OCI-LY1 (cell line): ENCODE measurements at regions not wholly inside any gene's neighbourhood (a gene's known extent, or its start where the extent isn't known, plus 50 kb on each side); places are given as distances from the start of the nearest gene placed in this dataset.

ENCODE experiments used
- H2AFZ ChIP-seq: fragments of 200-600 bp; sonication (generic), shearing (Covaris generic); 2 replicates; pipeline ENCODE4 v1.6.0; 2014; ENCODE audit warnings: antibody characterized with exemption, mild to moderate bottlenecking, low read length
- H3F3A ChIP-seq: fragments of 200-600 bp; sonication (generic), shearing (Covaris generic); 2 replicates; pipeline ENCODE4 v1.6.0; 2014; ENCODE audit warnings: mild to moderate bottlenecking, antibody characterized with exemption, low read length, moderate library complexity; ENCODE audit not compliant: insufficient read depth
- H3K27ac ChIP-seq: fragments of 200-600 bp; sonication (generic); 2 replicates; pipeline ENCODE4 v1.5.1; 2014; ENCODE audit warnings: low read length, mixed run types, mild to moderate bottlenecking, low read depth; ENCODE audit not compliant: poor library complexity, severe bottlenecking
- H3K27me3 ChIP-seq: fragments of 200-600 bp; sonication (generic); 2 replicates; pipeline ENCODE4 v1.6.0; 2014; ENCODE audit warnings: antibody characterized with exemption, mild to moderate bottlenecking, low read length, moderate library complexity; ENCODE audit not compliant: insufficient read depth
- H3K36me3 ChIP-seq: fragments of 200-600 bp; sonication (generic); 2 replicates; pipeline ENCODE4 v1.6.1; 2014; ENCODE audit warnings: mild to moderate bottlenecking, antibody characterized with exemption, low read length, moderate library complexity, mixed read lengths; ENCODE audit not compliant: insufficient read depth
- H3K4me1 ChIP-seq: fragments of 200-600 bp; sonication (generic); 2 replicates; pipeline ENCODE4 v1.5.1; 2014; ENCODE audit warnings: mild to moderate bottlenecking, low read length, moderate library complexity; ENCODE audit not compliant: insufficient read depth, severe bottlenecking
- H3K4me2 ChIP-seq: fragments of 200-600 bp; sonication (generic), shearing (Covaris generic); 2 replicates; pipeline ENCODE4 v1.6.1; 2014; ENCODE audit warnings: low read length
- H3K4me3 ChIP-seq: fragments of 200-600 bp; sonication (generic); 2 replicates; pipeline ENCODE4 v1.5.1; 2014; ENCODE audit warnings: low read length, low read depth, mild to moderate bottlenecking, mixed read lengths; ENCODE audit not compliant: poor library complexity, severe bottlenecking
- H3K79me2 ChIP-seq: fragments of 200-600 bp; shearing (Covaris generic); 2 replicates; pipeline ENCODE4 v1.6.1; 2016; ENCODE audit warnings: mixed run types, low read length, mixed read lengths; ENCODE audit not compliant: insufficient read depth
- H3K9ac ChIP-seq: fragments of 200-600 bp; sonication (generic), shearing (Covaris generic); 2 replicates; pipeline ENCODE4 v1.6.1; 2014; ENCODE audit warnings: mild to moderate bottlenecking, low read length, mixed read lengths
- H3K9me2 ChIP-seq: fragments of 200-600 bp; sonication (generic), shearing (Covaris generic); 2 replicates; pipeline ENCODE4 v1.6.1; 2014; ENCODE audit warnings: low read depth, mild to moderate bottlenecking, low read length, mixed read lengths
- H3K9me3 ChIP-seq: fragments of 200-600 bp; shearing (Covaris generic); 2 replicates; pipeline ENCODE4 v1.6.1; 2014; ENCODE audit warnings: low read length, mixed read lengths
- H4K20me1 ChIP-seq: fragments of 200-600 bp; sonication (generic), shearing (Covaris generic); 2 replicates; pipeline ENCODE4 v1.6.0; 2016; ENCODE audit warnings: mild to moderate bottlenecking, low read length; ENCODE audit not compliant: insufficient read depth
- EZH2 ChIP-seq: fragments of 200-600 bp; sonication (generic), shearing (Covaris generic); IDR thresholded peaks from 2 replicates; pipeline ENCODE4 v1.8.0; 2017; ENCODE audit warnings: borderline replicate concordance, mixed run types, mild to moderate bottlenecking, antibody characterized with exemption, low read length, moderate library complexity, mixed read lengths
- TF ChIP-seq, protein P1 (sequence below): fragments of 200-600 bp; sonication (generic), shearing (Covaris generic); IDR thresholded peaks from 2 replicates; pipeline ENCODE4 v1.5.1; 2017; ENCODE audit warnings: mild to moderate bottlenecking, antibody characterized with exemption, low read length, moderate library complexity, mixed read lengths

DNA sequence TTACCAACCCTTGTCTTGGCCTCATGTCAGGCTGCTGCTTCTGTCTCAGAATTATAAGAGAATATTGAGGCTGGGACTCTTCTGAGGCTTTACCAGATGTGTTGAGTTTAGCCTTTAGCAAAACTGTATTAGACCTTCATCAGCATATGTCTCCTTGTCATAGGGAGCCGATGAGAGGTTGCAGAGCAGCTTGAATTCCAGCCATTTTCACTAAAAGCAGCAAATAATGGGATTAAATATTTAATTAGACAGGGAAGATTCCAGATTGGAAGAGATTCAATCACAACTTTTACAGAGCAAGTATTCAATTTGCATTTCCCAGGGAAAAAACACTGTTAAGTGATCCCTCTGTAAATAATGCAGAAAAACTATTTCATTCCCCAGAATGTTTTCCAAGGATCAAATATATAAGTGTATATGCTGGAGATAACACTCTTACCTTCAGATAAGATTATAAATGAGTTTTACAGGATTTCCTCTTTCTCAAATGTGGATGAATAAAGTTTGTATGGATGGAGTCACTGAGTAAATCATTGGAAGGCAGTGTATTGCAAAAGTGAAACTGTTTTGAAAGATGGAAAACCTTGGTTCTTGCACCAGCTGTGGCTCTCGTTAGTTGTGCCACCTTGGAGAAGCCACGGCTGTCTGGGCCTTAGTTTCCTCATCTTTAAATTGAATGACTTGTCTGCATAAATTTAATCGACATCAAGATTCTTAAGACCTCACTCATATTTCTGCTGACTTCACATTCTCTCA is 466.4 kb upstream of the SGO1 start:
- Histone ChIP-seq H3K4me1 (no peaks in the 10 kb centered on the region), H3K27ac (no peak overlapping the region), H3K4me2 (no peak overlapping the region), H2AFZ (no peak overlapping the region), H3K27me3 (no peaks in the 10 kb centered on the region), H3K36me3 (no peaks in the 10 kb centered on the region), H3K9me3 (no peaks in the 10 kb centered on the region), H3K79me2 (no peaks in the 10 kb centered on the region), H3K9ac (no peak overlapping the region), H3F3A (no peaks in the 10 kb centered on the region), H4K20me1 (no peaks in the 10 kb centered on the region), H3K9me2 (no peaks in the 10 kb centered on the region), H3K4me3 (no peak overlapping the region)
- TF ChIP-seq, protein P1, sequence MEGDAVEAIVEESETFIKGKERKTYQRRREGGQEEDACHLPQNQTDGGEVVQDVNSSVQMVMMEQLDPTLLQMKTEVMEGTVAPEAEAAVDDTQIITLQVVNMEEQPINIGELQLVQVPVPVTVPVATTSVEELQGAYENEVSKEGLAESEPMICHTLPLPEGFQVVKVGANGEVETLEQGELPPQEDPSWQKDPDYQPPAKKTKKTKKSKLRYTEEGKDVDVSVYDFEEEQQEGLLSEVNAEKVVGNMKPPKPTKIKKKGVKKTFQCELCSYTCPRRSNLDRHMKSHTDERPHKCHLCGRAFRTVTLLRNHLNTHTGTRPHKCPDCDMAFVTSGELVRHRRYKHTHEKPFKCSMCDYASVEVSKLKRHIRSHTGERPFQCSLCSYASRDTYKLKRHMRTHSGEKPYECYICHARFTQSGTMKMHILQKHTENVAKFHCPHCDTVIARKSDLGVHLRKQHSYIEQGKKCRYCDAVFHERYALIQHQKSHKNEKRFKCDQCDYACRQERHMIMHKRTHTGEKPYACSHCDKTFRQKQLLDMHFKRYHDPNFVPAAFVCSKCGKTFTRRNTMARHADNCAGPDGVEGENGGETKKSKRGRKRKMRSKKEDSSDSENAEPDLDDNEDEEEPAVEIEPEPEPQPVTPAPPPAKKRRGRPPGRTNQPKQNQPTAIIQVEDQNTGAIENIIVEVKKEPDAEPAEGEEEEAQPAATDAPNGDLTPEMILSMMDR = no peak
- TF ChIP-seq EZH2 = no peak

DNA sequence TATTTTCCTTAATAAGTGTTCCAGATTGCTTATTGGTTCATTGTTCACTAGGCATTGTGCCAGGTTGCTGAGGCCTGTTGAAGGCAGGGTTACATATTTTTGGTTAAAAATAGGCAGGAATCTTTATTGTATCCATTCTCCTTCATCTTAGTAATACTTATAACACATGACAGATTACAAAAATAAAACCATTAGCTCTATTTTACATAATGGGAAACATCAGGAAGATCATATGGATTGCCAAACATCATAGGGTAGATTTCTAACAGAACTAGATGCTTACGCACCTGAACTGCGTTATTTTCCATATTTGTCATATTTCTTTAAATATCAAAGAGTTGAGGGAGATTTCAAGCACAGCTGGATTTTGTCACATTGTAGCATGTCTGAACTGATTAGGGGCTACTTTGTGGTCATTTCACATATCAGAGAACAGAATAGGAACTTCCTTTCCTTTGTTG is 462.9 kb upstream of the SGO1 start:
- no peak overlapping the region for H3K4me3 ChIP-seq
- no peak overlapping the region for H3K27ac ChIP-seq
- no peak overlapping the region for H3K9ac ChIP-seq
- no peaks in the 10 kb centered on the region for H3K9me2 ChIP-seq
- no peaks in the 10 kb centered on the region for H3K4me1 ChIP-seq
- H3K4me2 ChIP-seq = no peak overlapping the region
- H4K20me1 ChIP-seq = no peaks in the 10 kb centered on the region
- no peak for TF ChIP-seq EZH2
- TF ChIP-seq, protein P1 = no peak
- no peaks in the 10 kb centered on the region for H3F3A ChIP-seq
- H2AFZ ChIP-seq = no peak overlapping the region
- no peaks in the 10 kb centered on the region for H3K36me3 ChIP-seq
- H3K27me3 ChIP-seq = no peaks in the 10 kb centered on the region
- H3K9me3 ChIP-seq = no peaks in the 10 kb centered on the region
- no peaks in the 10 kb centered on the region for H3K79me2 ChIP-seq

DNA sequence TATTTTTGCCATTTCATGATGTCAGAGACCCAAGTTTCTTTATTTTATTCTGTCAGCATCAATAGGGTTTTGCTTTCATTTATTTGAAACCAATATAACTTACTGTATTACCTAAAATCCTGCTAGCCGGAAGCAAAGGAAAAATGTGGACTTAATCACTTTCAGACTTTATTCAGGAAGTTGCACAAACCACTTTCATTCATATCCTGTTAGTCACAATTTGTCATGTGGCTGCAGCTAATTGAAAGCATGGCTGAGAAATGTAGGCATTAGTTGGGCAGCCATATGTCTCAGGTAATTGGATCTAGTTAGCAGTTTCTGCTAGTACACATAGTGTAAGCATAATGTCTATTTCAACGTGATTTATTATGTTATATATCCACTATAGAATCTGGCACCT is 462.3 kb upstream of the SGO1 start:
- no peaks in the 10 kb centered on the region for H3K4me1 ChIP-seq
- H3K9me3 ChIP-seq = no peaks in the 10 kb centered on the region
- no peaks in the 10 kb centered on the region for H3K27me3 ChIP-seq
- H3K9ac ChIP-seq = no peak overlapping the region
- TF ChIP-seq, protein P1 = no peak
- TF ChIP-seq EZH2 = no peak
- no peaks in the 10 kb centered on the region for H3K79me2 ChIP-seq
- no peaks in the 10 kb centered on the region for H3F3A ChIP-seq
- no peak overlapping the region for H3K27ac ChIP-seq
- H3K9me2 ChIP-seq = no peaks in the 10 kb centered on the region
- H3K36me3 ChIP-seq = no peaks in the 10 kb centered on the region
- no peak overlapping the region for H3K4me2 ChIP-seq
- H4K20me1 ChIP-seq = no peaks in the 10 kb centered on the region
- H2AFZ ChIP-seq = no peak overlapping the region
- no peak overlapping the region for H3K4me3 ChIP-seq
